GM12878 (cell line): ENCODE measurements at regions not wholly inside any gene's neighbourhood (a gene's known extent, or its start where the extent isn't known, plus 50 kb on each side); places are given as distances from the start of the nearest gene placed in this dataset.

Experiments
- ATAC-seq: fragments of 200-7000 bp; cut with Tn5 transposase; 3 replicates; pipeline ENCODE4 v1.9.1; 2020; ENCODE audit warnings: mild to moderate bottlenecking, moderate library complexity
- BruUV-seq: library from RNA; stranded (reverse); fragments of 400-500 nt; replicated peaks from 2 replicates; lab custom pipeline; 2021; lab: Mats Ljungman, UMichigan
- CTCF ChIA-PET: fragments of 300-600 bp; sonication (Branson Sonifier 250); formaldehyde crosslinking; extraction: SDS; loops from one replicate; lab custom pipeline; 2021; ENCODE audit warnings: inconsistent platforms; lab: Yijun Ruan, JAX
- POLR2A ChIA-PET: fragments of 350-600 bp; formaldehyde crosslinking; extraction: SDS; loops from one replicate; lab custom pipeline; 2021; ENCODE audit warnings: inconsistent platforms; lab: Charles Lee
- RAD21 ChIA-PET: fragments of 300-600 bp; sonication (Branson Sonifier 250); formaldehyde crosslinking; loops from one replicate; lab custom pipeline; 2023; ENCODE audit warnings: antibody characterized with exemption; ENCODE audit not compliant: unreplicated experiment; lab: Charles Lee
- SMC1A ChIA-PET: fragments of 300-600 bp; sonication (Branson Sonifier 250); formaldehyde crosslinking; loops from one replicate; lab custom pipeline; 2023; ENCODE audit not compliant: unreplicated experiment, uncharacterized antibody; lab: Charles Lee
- DNase-seq: peaks from one replicate; pipeline ENCODE4 v3.0.0-alpha.2; 2011; ENCODE audit warnings: low read depth, low spot score
- FAIRE-seq: peaks from 3 replicates; lab custom pipeline; 2011; peaks lifted over from hg19 to GRCh38; lab: Jason Lieb, UNC
- H2AFZ ChIP-seq: 2 replicates; pipeline ENCODE4 v1.6.0; 2011; ENCODE audit warnings: low read depth, low read length, control low read depth; ENCODE audit not compliant: control insufficient read depth
- H3K27ac ChIP-seq: 2 replicates; pipeline ENCODE4 v1.5.1; 2011; ENCODE audit warnings: control low read depth; ENCODE audit not compliant: control insufficient read depth, insufficient read depth
- H3K27me3 ChIP-seq, 2 experiments: replicated peaks in 1 of 2; 2 replicates each; pipeline versions ENCODE4 v1.6.0 to v1.6.1; 2011; ENCODE audit warnings: low read length in 1 of 2; ENCODE audit not compliant: control insufficient read depth in 2 of 2, insufficient read depth in 2 of 2
- H3K36me3 ChIP-seq, 2 experiments: 2 replicates each; pipeline ENCODE4 v1.5.1; 2011; ENCODE audit warnings: low read length in 1 of 2; ENCODE audit not compliant: control insufficient read depth in 2 of 2, insufficient read depth in 2 of 2
- H3K4me1 ChIP-seq: 2 replicates; pipeline ENCODE4 v1.6.1; 2011; ENCODE audit warnings: mild to moderate bottlenecking, low read length, moderate library complexity, mixed read lengths; ENCODE audit not compliant: control insufficient read depth, insufficient read depth
- H3K4me2 ChIP-seq: 2 replicates; pipeline ENCODE4 v1.6.0; 2011; ENCODE audit warnings: control low read depth; ENCODE audit not compliant: control insufficient read depth, insufficient read depth
- H3K4me3 ChIP-seq: fragments of 200-600 bp; sonication (generic); 2 replicates; pipeline ENCODE4 v1.5.1; 2016
- H3K79me2 ChIP-seq: 2 replicates; pipeline ENCODE4 v1.6.0; 2011; ENCODE audit warnings: low read length; ENCODE audit not compliant: control insufficient read depth, insufficient read depth
- H3K9ac ChIP-seq: 2 replicates; pipeline ENCODE4 v1.8.0; 2011; ENCODE audit warnings: low read length, control low read depth, mixed read lengths; ENCODE audit not compliant: control insufficient read depth, insufficient read depth
- H3K9me3 ChIP-seq: replicated peaks from 3 replicates; pipeline ENCODE4 v1.5.1; 2011; ENCODE audit warnings: mild to moderate bottlenecking, low read length; ENCODE audit not compliant: control insufficient read depth, insufficient read depth
- H4K20me1 ChIP-seq: 2 replicates; pipeline ENCODE4 v1.6.0; 2011; ENCODE audit not compliant: control insufficient read depth, insufficient read depth
- BHLHE40 ChIP-seq, 2 experiments: fragments of 450-650 bp in 1 of 2; IDR thresholded peaks; 2 replicates each; pipeline ENCODE4 v1.6.1; 2011 to 2017; ENCODE audit warnings: low read depth in 2 of 2, borderline replicate concordance in 1 of 2, improper control_type of control experiment in 1 of 2, low read length in 1 of 2, mild to moderate bottlenecking in 1 of 2
- CBFB ChIP-seq: IDR thresholded peaks from 2 replicates; pipeline ENCODE4 v1.6.1; 2016; ENCODE audit warnings: antibody characterized with exemption, low read depth
- HDGF ChIP-seq: fragments of 450-650 bp; IDR thresholded peaks from 2 replicates; pipeline ENCODE4 v1.6.1; 2016; ENCODE audit warnings: antibody characterized with exemption
- HSF1 ChIP-seq: fragments of 150-350 bp; IDR thresholded peaks from 2 replicates; pipeline ENCODE4 v1.6.1; 2014; ENCODE audit warnings: mild to moderate bottlenecking, low read depth, low read length
- KDM1A ChIP-seq: fragments of 200-600 bp; sonication (generic); IDR thresholded peaks from 2 replicates; pipeline ENCODE4 v1.6.1; 2016; ENCODE audit warnings: borderline replicate concordance
- MAX ChIP-seq: IDR thresholded peaks from 2 replicates; pipeline ENCODE4 v1.6.1; 2012; ENCODE audit warnings: low read depth, low read length, improper control_type of control experiment
- NFIC ChIP-seq: IDR thresholded peaks from 2 replicates; pipeline ENCODE4 v1.6.1; 2012; ENCODE audit warnings: low read depth, mild to moderate bottlenecking, inconsistent platforms, low read length, moderate library complexity
- NR2C2 ChIP-seq: IDR thresholded peaks from 2 replicates; pipeline ENCODE4 v1.6.1; 2011; ENCODE audit warnings: borderline replicate concordance, low read depth; ENCODE audit not compliant: control insufficient read depth, insufficient read length
- POLR2AphosphoS5 ChIP-seq: IDR thresholded peaks from 2 replicates; pipeline ENCODE4 v1.6.1; 2011; ENCODE audit warnings: mild to moderate bottlenecking, low read length, inconsistent platforms
- RUNX3 ChIP-seq: IDR thresholded peaks from 2 replicates; pipeline ENCODE4 v1.6.1; 2012; ENCODE audit warnings: low read length, inconsistent platforms
- ZBTB11 ChIP-seq: fragments of 450-650 bp; formaldehyde crosslinking; IDR thresholded peaks from 2 replicates; pipeline ENCODE4 v1.5.0; 2022; ENCODE audit warnings: mild to moderate bottlenecking, missing genetic modification characterization
- ZNF274 ChIP-seq: IDR thresholded peaks from one replicate; pipeline ENCODE4 v1.8.0; 2011; ENCODE audit not compliant: insufficient read length, insufficient read depth
- WGBS: methylation state at CpG from one replicate; pipeline ENCODE4 v1.1.6; 2016; ENCODE audit warnings: low lambda C conversion rate; ENCODE audit not compliant: insufficient replicate concordance, insufficient coverage; ENCODE audit errors: missing lambda C conversion rate; 5-methylcytosine and 5-hydroxymethylcytosine counted together
- in situ Hi-C: fragments of 300-500 bp; cut with MboI; formaldehyde crosslinking; loops from 9 replicates; pipeline ENCODE4 v1.14.3; 2018; ENCODE audit warnings: mixed read lengths
- intact Hi-C: fragments of 100-400 bp; cut with micrococcal nuclease; formaldehyde crosslinking; loops from one replicate; pipeline ENCODE4 v1.14.2; 2022; ENCODE audit not compliant: unreplicated experiment
- TF ChIP-seq, protein P1 (sequence below), 3 experiments: IDR thresholded peaks in 2 of 3; conservative IDR thresholded peaks in 1 of 3; 2 replicates each; pipeline ENCODE4 v1.5.1; 2011; ENCODE audit warnings: low read depth in 3 of 3, low read length in 3 of 3, mild to moderate bottlenecking in 3 of 3, control low read depth in 2 of 3, moderate library complexity in 2 of 3, inconsistent platforms in 1 of 3, mixed read lengths in 1 of 3; ENCODE audit not compliant: control insufficient read depth in 2 of 3, insufficient read depth in 1 of 3; ENCODE audit errors: extremely low read depth in 1 of 3

GRCh38 chr9:16247188-16247875 lies 623.1 kb downstream of the BNC2 start (continued):
- TF ChIP-seq, protein P1, sequence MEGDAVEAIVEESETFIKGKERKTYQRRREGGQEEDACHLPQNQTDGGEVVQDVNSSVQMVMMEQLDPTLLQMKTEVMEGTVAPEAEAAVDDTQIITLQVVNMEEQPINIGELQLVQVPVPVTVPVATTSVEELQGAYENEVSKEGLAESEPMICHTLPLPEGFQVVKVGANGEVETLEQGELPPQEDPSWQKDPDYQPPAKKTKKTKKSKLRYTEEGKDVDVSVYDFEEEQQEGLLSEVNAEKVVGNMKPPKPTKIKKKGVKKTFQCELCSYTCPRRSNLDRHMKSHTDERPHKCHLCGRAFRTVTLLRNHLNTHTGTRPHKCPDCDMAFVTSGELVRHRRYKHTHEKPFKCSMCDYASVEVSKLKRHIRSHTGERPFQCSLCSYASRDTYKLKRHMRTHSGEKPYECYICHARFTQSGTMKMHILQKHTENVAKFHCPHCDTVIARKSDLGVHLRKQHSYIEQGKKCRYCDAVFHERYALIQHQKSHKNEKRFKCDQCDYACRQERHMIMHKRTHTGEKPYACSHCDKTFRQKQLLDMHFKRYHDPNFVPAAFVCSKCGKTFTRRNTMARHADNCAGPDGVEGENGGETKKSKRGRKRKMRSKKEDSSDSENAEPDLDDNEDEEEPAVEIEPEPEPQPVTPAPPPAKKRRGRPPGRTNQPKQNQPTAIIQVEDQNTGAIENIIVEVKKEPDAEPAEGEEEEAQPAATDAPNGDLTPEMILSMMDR (IDR thresholded peaks at IDR 0.05 in 2 of 3, conservative IDR thresholded peaks at IDR 0.05 in 1 of 3; ENCODE audit: control insufficient read depth in 2 of 3, extremely low read depth in 1 of 3, insufficient read depth in 1 of 3, low read depth in 3 of 3, low read length in 3 of 3): no peak
- no peak for TF ChIP-seq BHLHE40 (IDR thresholded peaks at IDR 0.05; ENCODE audit: borderline replicate concordance in 1 of 2, low read depth in 2 of 2, low read length in 1 of 2)

DNA sequence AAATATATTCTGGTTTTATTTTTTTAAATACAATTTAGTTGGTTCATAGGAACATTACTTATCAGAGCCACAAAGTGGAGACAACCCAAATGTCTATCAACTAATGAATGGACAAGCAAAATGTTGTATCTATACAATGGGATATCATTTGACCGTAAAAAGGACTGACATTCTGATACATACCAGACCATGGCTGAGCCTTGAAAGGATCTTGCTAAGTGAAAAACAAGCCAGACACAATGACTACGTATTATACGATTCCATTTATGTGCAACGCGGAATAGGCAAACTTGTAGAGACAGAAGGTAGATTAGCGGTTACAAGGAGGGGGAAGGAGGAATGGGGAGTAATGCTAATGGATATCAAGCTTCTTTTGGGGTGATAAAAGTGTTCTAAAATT lies 621.6 kb downstream of the BNC2 start:
- in situ Hi-C loops (no loop called here), intact Hi-C loops (no loop called here)
- Histone ChIP-seq H3K4me3 (no peak overlapping the region), H3K36me3 (no peaks in the 10 kb centered on the region), H3K9me3 (no peaks in the 10 kb centered on the region), H3K4me2 (no peak overlapping the region), H3K9ac (no peak overlapping the region), H2AFZ (no peak overlapping the region), H4K20me1 (no peaks in the 10 kb centered on the region), H3K79me2 (no peaks in the 10 kb centered on the region), H3K27ac (no peak overlapping the region), H3K4me1 (no peaks in the 10 kb centered on the region), H3K27me3 (no peaks in the 10 kb centered on the region)
- no peak for ATAC-seq
- no TSS peak for BruUV-seq
- POLR2A ChIA-PET: no interaction called here
- no peak for FAIRE-seq
- WGBS: 66% methylated on average over 6 of the region's 6 CpGs
- RAD21 ChIA-PET: no interaction called here
- CTCF ChIA-PET: interaction anchor here (1.9 kb wide), 1 partner anchor 18 kb away, joined by 4 read pairs; no protein-coding TSS in a partner anchor
- DNase-seq: no peak
- SMC1A ChIA-PET: no interaction called here
- TF ChIP-seq NR2C2 (no peak), KDM1A (no peak), HSF1 (no peak), RUNX3 (no peak), MAX (no peak), ZNF274 (no peak), POLR2AphosphoS5 (no peak), CBFB (no peak), HDGF (no peak), NFIC (no peak), ZBTB11 (CRISPR knock-in tag) (no peak)
